NCI-H2107 treated with DMSO at 0.1 percent for 48 hours (cell line): ENCODE measurements at regions not wholly inside any gene's neighbourhood (a gene's known extent, or its start where the extent isn't known, plus 50 kb on each side); places are given as distances from the start of the nearest gene placed in this dataset.
"Not testable (repeated sequence)": the region's sequence is repeated elsewhere in the genome, so short reads cannot be mapped to it uniquely, and the experiment has no call there.

ENCODE experiments used
- DNase-seq: peaks from one replicate; lab custom pipeline; 2025; ENCODE audit not compliant: unreplicated experiment; lab: John Stamatoyannopoulos, UW

- no peak for DNase-seq
Observed at GRCh38 chr2:109669731-109670130, 55.6 kb downstream of the SOWAHC start.

GRCh38 chr2:109670556-109671411, 56.6 kb downstream of the SOWAHC start:
- DNase-seq: no peak

- DNase-seq: no peak
Observed at GRCh38 chr2:109674894-109675534, 60.9 kb downstream of the SOWAHC start.

GRCh38 chr2:109675666-109676345, 61.6 kb downstream of the SOWAHC start:
- DNase-seq: no peak

- DNase-seq: no peak
Observed at GRCh38 chr2:109676346-109676902, 62.3 kb downstream of the SOWAHC start.

- not testable (repeated sequence) for DNase-seq
Observed at GRCh38 chr2:109677121-109677731, 63.1 kb downstream of the SOWAHC start.

GRCh38 chr2:109677835-109678580, 63.8 kb downstream of the SOWAHC start:
- no peak for DNase-seq

- DNase-seq: not testable (repeated sequence)
Observed at GRCh38 chr2:109678724-109679201, 64.6 kb downstream of the SOWAHC start.

GRCh38 chr2:109679225-109679624, 65.1 kb downstream of the SOWAHC start:
- DNase-seq: no peak

- no peak for DNase-seq
Observed at GRCh38 chr2:109679626-109680025, 65.5 kb downstream of the SOWAHC start.

- DNase-seq: no peak
Observed at GRCh38 chr2:109680523-109681297, 66.5 kb downstream of the SOWAHC start.

GRCh38 chr2:109681633-109682380, 67.6 kb downstream of the SOWAHC start:
- no peak for DNase-seq

- no peak for DNase-seq
Observed at GRCh38 chr2:109683452-109683851, 69.3 kb downstream of the SOWAHC start.

- no peak for DNase-seq
Observed at GRCh38 chr2:109685453-109685852, 71.3 kb downstream of the SOWAHC start.

- no peak for DNase-seq
Observed at GRCh38 chr2:109686921-109687320, 72.8 kb downstream of the SOWAHC start.

- no peak for DNase-seq
Observed at GRCh38 chr2:109689182-109689930, 75.2 kb downstream of the SOWAHC start.

GRCh38 chr2:109689973-109690372, 75.8 kb downstream of the SOWAHC start:
- DNase-seq: no peak

GRCh38 chr2:109690457-109690821, 76.3 kb downstream of the SOWAHC start:
- no peak for DNase-seq
